Astrocyte of the spinal cord (primary cell): ENCODE measurements at regions not wholly inside any gene's neighbourhood (a gene's known extent, or its start where the extent isn't known, plus 50 kb on each side); places are given as distances from the start of the nearest gene placed in this dataset.

Experiments used
- DNase-seq: peaks from one replicate; pipeline ENCODE4 v3.0.0; 2011; ENCODE audit warnings: low read depth, low spot score
- H3K4me3 ChIP-seq: 2 replicates; pipeline ENCODE4 v1.5.1; 2011; ENCODE audit warnings: low read depth, mild to moderate bottlenecking, low read length, moderate library complexity
- CTCF ChIP-seq: IDR thresholded peaks from 2 replicates; pipeline ENCODE4 v1.5.1; 2012; ENCODE audit warnings: low read depth, mild to moderate bottlenecking, low read length, inconsistent platforms
- in situ Hi-C: cut with HindIII; loops from 2 replicates; pipeline ENCODE4 v1.10.0; 2017; ENCODE audit warnings: low sequenced_read_pairs

- TF ChIP-seq CTCF: no peak
- DNase-seq: no peak
- in situ Hi-C loops: no loop called here
- no peak overlapping the region for H3K4me3 ChIP-seq
Measured at GRCh38 chr7:16113058-16113457, 308.3 kb downstream of the CRPPA start.

GRCh38 chr7:16106869-16107268 lies 314.5 kb downstream of the CRPPA start:
- no peak for DNase-seq
- no peak overlapping the region for H3K4me3 ChIP-seq
- in situ Hi-C loops: no loop called here
- no peak for TF ChIP-seq CTCF

- no peak for TF ChIP-seq CTCF
- in situ Hi-C loops: no loop called here
- H3K4me3 ChIP-seq: no peak overlapping the region
- DNase-seq: no peak
Measured at GRCh38 chr7:16106300-16106699, 315.0 kb downstream of the CRPPA start.

DNA sequence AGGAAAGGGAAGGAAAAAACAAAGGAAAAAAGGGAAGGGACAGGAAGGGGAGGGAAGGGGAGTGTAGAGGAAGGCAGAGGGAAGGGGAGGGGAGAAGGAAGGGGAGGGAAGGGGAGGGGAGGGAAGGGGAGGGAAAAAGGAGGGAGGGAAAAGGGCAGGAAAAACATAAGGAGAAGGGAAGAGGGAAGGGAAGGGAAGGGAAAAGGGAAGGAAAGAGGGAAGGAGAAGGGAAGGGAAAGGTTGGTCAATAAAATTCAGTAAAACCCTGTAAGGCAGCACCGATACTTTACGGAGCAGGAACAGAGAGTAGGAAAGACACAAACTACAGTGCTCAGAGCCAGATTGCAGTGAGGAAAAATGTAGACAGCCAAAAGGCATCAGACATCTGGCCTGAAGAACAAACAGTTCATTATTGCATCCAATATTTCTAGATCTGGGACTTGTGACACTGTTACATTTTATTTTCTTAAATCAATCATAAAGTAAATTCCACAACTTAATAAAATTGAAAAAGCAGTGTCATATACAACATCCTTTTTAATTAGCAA lies 322.0 kb downstream of the CRPPA start:
- H3K4me3 ChIP-seq: no peak overlapping the region
- no peak for DNase-seq
- in situ Hi-C loops: no loop called here
- TF ChIP-seq CTCF: no peak

GRCh38 chr7:16098585-16099179 lies 322.7 kb downstream of the CRPPA start:
- H3K4me3 ChIP-seq: no peak overlapping the region
- TF ChIP-seq CTCF: peak; percentile 74
- in situ Hi-C loops: no loop called here
- DNase-seq: peak; percentile 19

DNA sequence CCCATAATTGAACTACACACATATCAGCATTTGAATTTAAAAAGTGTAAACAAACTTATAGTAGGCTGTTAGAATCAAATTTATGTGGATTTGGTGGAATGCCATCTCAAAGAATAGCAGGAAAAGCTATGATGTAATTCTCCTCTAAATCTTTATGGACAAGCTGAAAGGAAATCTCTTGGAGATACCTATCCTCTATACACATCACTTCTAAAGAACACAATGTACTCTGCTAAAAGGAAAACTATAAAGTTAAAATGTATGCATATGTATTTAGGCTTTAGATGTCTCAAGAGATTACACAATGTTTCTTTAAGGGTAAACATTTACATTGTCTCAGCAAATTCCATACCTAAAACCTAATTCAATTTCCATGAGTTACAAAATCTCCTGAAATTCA lies 323.3 kb downstream of the CRPPA start:
- no peak for TF ChIP-seq CTCF
- DNase-seq: no peak
- in situ Hi-C loops: no loop called here
- no peak overlapping the region for H3K4me3 ChIP-seq
